ENCODE measurements at regions not wholly inside any gene's neighbourhood (a gene's known extent, or its start where the extent isn't known, plus 50 kb on each side); places are given as distances from the start of the nearest gene placed in this dataset.

GRCh38 chr1:208332774-208333126, 88.6 kb upstream of the PLXNA2 start:
- TF ChIP-seq CTCF (IDR thresholded peaks at IDR 0.05; ENCODE audit: insufficient read depth, low read depth, low read length) (no peak), EZH2 (IDR thresholded peaks at IDR 0.05; ENCODE audit: insufficient read depth, low read length) (no peak)
